Endothelial cell of umbilical vein (primary cell): ENCODE measurements at regions not wholly inside any gene's neighbourhood (a gene's known extent, or its start where the extent isn't known, plus 50 kb on each side); places are given as distances from the start of the nearest gene placed in this dataset.

Source experiments
- BruUV-seq: library from RNA; stranded (reverse); fragments of 400-500 nt; replicated peaks from 2 replicates; lab custom pipeline; 2021; lab: Mats Ljungman, UMichigan
- CTCF ChIA-PET: fragments of 300-600, 350-600 bp; sonication (Branson Sonifier 250); formaldehyde crosslinking; loops from one replicate; lab custom pipeline; 2021; ENCODE audit warnings: antibody characterized with exemption, inconsistent platforms; lab: Charles Lee
- POLR2A ChIA-PET: fragments of 300-600, 350-600 bp; sonication (Branson Sonifier 250); formaldehyde crosslinking; loops from one replicate; lab custom pipeline; 2021; ENCODE audit warnings: antibody characterized with exemption, inconsistent platforms; lab: Charles Lee
- DNase-seq: peaks from one replicate; pipeline ENCODE4 v3.0.0-alpha.2; 2011; ENCODE audit warnings: low read depth, low spot score
- FAIRE-seq: peaks from 2 replicates; lab custom pipeline; 2011; peaks lifted over from hg19 to GRCh38; lab: Jason Lieb, UNC
- H2AFZ ChIP-seq: 2 replicates; pipeline ENCODE4 v1.6.0; 2012; ENCODE audit warnings: low read depth, low read length, control low read depth, inconsistent platforms
- H3K27ac ChIP-seq: 2 replicates; pipeline ENCODE4 v1.5.1; 2011; ENCODE audit warnings: low read depth, mild to moderate bottlenecking, control low read depth, low read length, moderate library complexity; ENCODE audit not compliant: insufficient read depth
- H3K27me3 ChIP-seq, 2 experiments: 2 replicates each; pipeline versions ENCODE4 v1.6.0 to v1.6.1; 2011; ENCODE audit warnings: low read length in 2 of 2, mixed read lengths in 1 of 2; ENCODE audit not compliant: control insufficient read depth in 2 of 2, insufficient read depth in 2 of 2
- H3K36me3 ChIP-seq, 2 experiments: 2 replicates in 1 of 2; 3 replicates in 1 of 2; pipeline ENCODE4 v1.5.1; 2011; ENCODE audit warnings: low read length in 2 of 2, mild to moderate bottlenecking in 1 of 2, moderate library complexity in 1 of 2; ENCODE audit not compliant: control insufficient read depth in 2 of 2, insufficient read depth in 2 of 2; ENCODE audit errors: extremely low read depth in 1 of 2
- H3K4me1 ChIP-seq: 3 replicates; pipeline ENCODE4 v1.5.1; 2011; ENCODE audit warnings: mild to moderate bottlenecking, low read length; ENCODE audit not compliant: control insufficient read depth, insufficient read depth; ENCODE audit errors: extremely low read depth
- H3K4me2 ChIP-seq: 2 replicates; pipeline ENCODE4 v1.6.1; 2011; ENCODE audit warnings: low read length, control low read depth, mixed read lengths; ENCODE audit not compliant: insufficient read depth
- H3K4me3 ChIP-seq, 3 experiments: fragments of 200-600 bp in 1 of 3; sonication (generic), shearing (Covaris generic) in 1 of 3; replicated peaks in 1 of 3; 2 replicates each; pipeline ENCODE4 v1.5.1; 2011 to 2016; ENCODE audit warnings: control low read depth in 3 of 3, low read length in 3 of 3, mild to moderate bottlenecking in 2 of 3, inconsistent platforms in 1 of 3, low read depth in 1 of 3, moderate library complexity in 1 of 3; ENCODE audit not compliant: insufficient read depth in 1 of 3
- H3K79me2 ChIP-seq: 2 replicates; pipeline ENCODE4 v1.6.0; 2012; ENCODE audit warnings: low read length, inconsistent platforms; ENCODE audit not compliant: control insufficient read depth, insufficient read depth
- H3K9ac ChIP-seq: replicated peaks from 2 replicates; pipeline ENCODE3; 2011; ENCODE audit warnings: low read length, control low read depth; ENCODE audit not compliant: insufficient read depth; ENCODE audit errors: extremely low read depth
- H3K9me1 ChIP-seq: replicated peaks from 3 replicates; pipeline ENCODE4 v1.6.0; 2011; ENCODE audit warnings: mild to moderate bottlenecking, low read length; ENCODE audit not compliant: control insufficient read depth, insufficient read depth; ENCODE audit errors: extremely low read depth
- H3K9me3 ChIP-seq: replicated peaks from 2 replicates; pipeline ENCODE4 v1.5.1; 2012; ENCODE audit warnings: low read length, inconsistent platforms; ENCODE audit not compliant: control insufficient read depth, insufficient read depth
- H4K20me1 ChIP-seq: replicated peaks from 2 replicates; pipeline ENCODE3; 2011; ENCODE audit warnings: mild to moderate bottlenecking, low read length; ENCODE audit not compliant: control insufficient read depth, insufficient read depth; ENCODE audit errors: extremely low read depth
- CTCF ChIP-seq, 2 donors: IDR thresholded peaks; 1 replicate in 1 of 2; 2 replicates in 1 of 2; pipeline ENCODE4 v1.5.1; 2011; ENCODE audit warnings: low read length in 2 of 2, mild to moderate bottlenecking in 2 of 2, moderate library complexity in 2 of 2, control low read depth in 1 of 2, inconsistent platforms in 1 of 2, low read depth in 1 of 2; ENCODE audit not compliant: insufficient read depth in 1 of 2; ENCODE audit errors: extremely low read depth in 1 of 2
- EZH2 ChIP-seq: IDR thresholded peaks from 2 replicates; pipeline ENCODE4 v1.6.1; 2012; ENCODE audit warnings: borderline replicate concordance, low read depth, mild to moderate bottlenecking, moderate library complexity, low read length, inconsistent platforms; ENCODE audit not compliant: severe bottlenecking
- FOS ChIP-seq: IDR thresholded peaks from 2 replicates; pipeline ENCODE4 v1.6.1; 2011; ENCODE audit warnings: mild to moderate bottlenecking, low read length, moderate library complexity, borderline replicate concordance; ENCODE audit not compliant: insufficient read depth
- GATA2 ChIP-seq: IDR thresholded peaks from 2 replicates; pipeline ENCODE4 v1.7.0; 2011; ENCODE audit warnings: low read depth, mild to moderate bottlenecking, moderate library complexity, mixed read lengths, low read length; ENCODE audit not compliant: insufficient read length, insufficient read depth
- JUN ChIP-seq: IDR thresholded peaks from 2 replicates; pipeline ENCODE4 v1.6.1; 2011; ENCODE audit warnings: borderline replicate concordance, low read depth; ENCODE audit not compliant: insufficient read length, insufficient read depth
- MAX ChIP-seq: IDR thresholded peaks from 2 replicates; pipeline ENCODE4 v1.6.1; 2011; ENCODE audit not compliant: insufficient read depth, insufficient read length
- MYC ChIP-seq: IDR thresholded peaks from one replicate; pipeline ENCODE4 v1.6.1; 2011; ENCODE audit warnings: mild to moderate bottlenecking, low read depth, low read length
- POLR2A ChIP-seq: IDR thresholded peaks from 2 replicates; pipeline ENCODE4 v1.6.1; 2012; ENCODE audit warnings: low read depth, mild to moderate bottlenecking, control low read depth, low read length
- POLR2AphosphoS5 ChIP-seq: IDR thresholded peaks from 2 replicates; pipeline ENCODE4 v1.6.1; 2012; ENCODE audit warnings: low read depth, mild to moderate bottlenecking, control low read depth, low read length, moderate library complexity; ENCODE audit not compliant: insufficient read depth
- dilution Hi-C: fragments of 300-500 bp; cut with MboI; formaldehyde crosslinking; loops from one replicate; pipeline ENCODE4 v1.15.0; 2019; ENCODE audit warnings: low sequenced_read_pairs; ENCODE audit not compliant: extremely low pct_ligation_motif_present
- intact Hi-C: fragments of 100-400 bp; cut with micrococcal nuclease; formaldehyde crosslinking; loops from one replicate; pipeline ENCODE4 v1.10.0; 2022

GRCh38 chr6:2546901-2547300, 203.8 kb downstream of the MYLK4 start:
- Histone ChIP-seq H3K4me2 (no peak overlapping the region), H3K9me1 (no peaks in the 10 kb centered on the region), H3K4me3 (no peak overlapping the region), H4K20me1 (no peaks in the 10 kb centered on the region), H3K9me3 (no peaks in the 10 kb centered on the region), H3K36me3 (no peaks in the 10 kb centered on the region), H3K9ac (no peak overlapping the region), H3K4me1 (no peaks in the 10 kb centered on the region), H3K27me3 (peaks cover 0 to 2% of the 10 kb centered on the region in 2 experiments), H3K79me2 (no peaks in the 10 kb centered on the region), H3K27ac (no peak overlapping the region), H2AFZ (no peak overlapping the region)
- DNase-seq, result no peak
- TF ChIP-seq MYC, result no peak
- no peak for TF ChIP-seq CTCF (IDR thresholded peaks at IDR 0.05; ENCODE audit: extremely low read depth in 1 of 2, insufficient read depth in 1 of 2, low read depth in 1 of 2, low read length in 2 of 2)
- TF ChIP-seq GATA2, result no peak
- no peak for TF ChIP-seq FOS
- TF ChIP-seq MAX, result no peak
- TF ChIP-seq EZH2, result no peak
- no peak for TF ChIP-seq JUN
- no peak for TF ChIP-seq POLR2A
- TF ChIP-seq POLR2AphosphoS5, result no peak
- intact Hi-C loops (no loop called here), dilution Hi-C loops (no loop called here)
- no TSS peak for BruUV-seq
- POLR2A ChIA-PET, result no interaction called here
- CTCF ChIA-PET, result no interaction called here
- no peak for FAIRE-seq
